AG04449 (cell line): ENCODE measurements at regions not wholly inside any gene's neighbourhood (a gene's known extent, or its start where the extent isn't known, plus 50 kb on each side); places are given as distances from the start of the nearest gene placed in this dataset.

ENCODE experiments used
- CTCF ChIA-PET: fragments of 350-600 bp; formaldehyde crosslinking; extraction: SDS; loops from one replicate; lab custom pipeline; 2021; ENCODE audit warnings: antibody characterized with exemption; lab: Yijun Ruan, JAX
- POLR2A ChIA-PET: fragments of 400-600, 350-600 bp; formaldehyde crosslinking; extraction: SDS; loops from one replicate; lab custom pipeline; 2020; ENCODE audit warnings: antibody characterized with exemption, inconsistent platforms; lab: Yijun Ruan, JAX
- DNase-seq: peaks from one replicate; pipeline ENCODE4 v3.0.0-alpha.2; 2010; ENCODE audit warnings: low read depth, low spot score
- H3K4me3 ChIP-seq: 2 replicates; pipeline ENCODE4 v1.5.1; 2011; ENCODE audit warnings: low read depth, mild to moderate bottlenecking, control low read depth, low read length
- CTCF ChIP-seq: IDR thresholded peaks from one replicate; pipeline ENCODE4 v1.5.1; 2011; ENCODE audit warnings: mild to moderate bottlenecking, moderate library complexity, low read length, control low read depth, inconsistent platforms; ENCODE audit not compliant: insufficient read depth; ENCODE audit errors: missing control alignments

- no peak overlapping the region for H3K4me3 ChIP-seq
- ChIA-PET POLR2A (no interaction called here), CTCF (no interaction called here)
- no peak for TF ChIP-seq CTCF
- no peak for DNase-seq
Measured at GRCh38 chr2:2873450-2873811, 504.2 kb downstream of the EIPR1 start.

GRCh38 chr2:2872713-2873449 lies 504.7 kb downstream of the EIPR1 start:
- H3K4me3 ChIP-seq, result no peak overlapping the region
- CTCF ChIA-PET, result no interaction called here

GRCh38 chr2:2872309-2872617 lies 505.4 kb downstream of the EIPR1 start:
- POLR2A ChIA-PET, result no interaction called here
- no peak overlapping the region for H3K4me3 ChIP-seq
- DNase-seq, result no peak
- no peak for TF ChIP-seq CTCF
- CTCF ChIA-PET, result no interaction called here

More at GRCh38 chr2:2872713-2873449, 504.7 kb downstream of the EIPR1 start:
- POLR2A ChIA-PET, result no interaction called here
- DNase-seq, result no peak
- TF ChIP-seq CTCF, result no peak

GRCh38 chr2:2871480-2872308 lies 505.9 kb downstream of the EIPR1 start:
- no peak overlapping the region for H3K4me3 ChIP-seq
- TF ChIP-seq CTCF, result no peak
- DNase-seq, result no peak
- ChIA-PET POLR2A (no interaction called here), CTCF (no interaction called here)

GRCh38 chr2:2870106-2870505 lies 507.5 kb downstream of the EIPR1 start:
- no peak for DNase-seq
- no peak overlapping the region for H3K4me3 ChIP-seq
- CTCF ChIA-PET, result no interaction called here
- POLR2A ChIA-PET, result no interaction called here
- TF ChIP-seq CTCF, result no peak

- H3K4me3 ChIP-seq, result no peak overlapping the region
- CTCF ChIA-PET, result no interaction called here
- POLR2A ChIA-PET, result no interaction called here
- DNase-seq, result no peak
- no peak for TF ChIP-seq CTCF
Measured at GRCh38 chr2:2869553-2869952, 508.1 kb downstream of the EIPR1 start.
